Testis (tissue), 2 donors: ENCODE measurements at regions not wholly inside any gene's neighbourhood (a gene's known extent, or its start where the extent isn't known, plus 50 kb on each side); places are given as distances from the start of the nearest gene placed in this dataset.

ENCODE experiments used
- POLR2A ChIP-seq: fragments of 450-650 bp; IDR thresholded peaks from one replicate; pipeline ENCODE4 v1.6.1; 2017; ENCODE audit warnings: antibody characterized with exemption, mild to moderate bottlenecking, moderate library complexity
- TF ChIP-seq, protein P1 (sequence below), 3 experiments: fragments of 450-650 bp in 2 of 3; fragments of 200-600 bp in 1 of 3; sonication (generic) in 1 of 3; IDR thresholded peaks; one replicate each; pipeline ENCODE4 v1.5.1; 2016 to 2019; ENCODE audit warnings: antibody characterized with exemption in 3 of 3, mild to moderate bottlenecking in 2 of 3, moderate library complexity in 1 of 3

- TF ChIP-seq, protein P1, sequence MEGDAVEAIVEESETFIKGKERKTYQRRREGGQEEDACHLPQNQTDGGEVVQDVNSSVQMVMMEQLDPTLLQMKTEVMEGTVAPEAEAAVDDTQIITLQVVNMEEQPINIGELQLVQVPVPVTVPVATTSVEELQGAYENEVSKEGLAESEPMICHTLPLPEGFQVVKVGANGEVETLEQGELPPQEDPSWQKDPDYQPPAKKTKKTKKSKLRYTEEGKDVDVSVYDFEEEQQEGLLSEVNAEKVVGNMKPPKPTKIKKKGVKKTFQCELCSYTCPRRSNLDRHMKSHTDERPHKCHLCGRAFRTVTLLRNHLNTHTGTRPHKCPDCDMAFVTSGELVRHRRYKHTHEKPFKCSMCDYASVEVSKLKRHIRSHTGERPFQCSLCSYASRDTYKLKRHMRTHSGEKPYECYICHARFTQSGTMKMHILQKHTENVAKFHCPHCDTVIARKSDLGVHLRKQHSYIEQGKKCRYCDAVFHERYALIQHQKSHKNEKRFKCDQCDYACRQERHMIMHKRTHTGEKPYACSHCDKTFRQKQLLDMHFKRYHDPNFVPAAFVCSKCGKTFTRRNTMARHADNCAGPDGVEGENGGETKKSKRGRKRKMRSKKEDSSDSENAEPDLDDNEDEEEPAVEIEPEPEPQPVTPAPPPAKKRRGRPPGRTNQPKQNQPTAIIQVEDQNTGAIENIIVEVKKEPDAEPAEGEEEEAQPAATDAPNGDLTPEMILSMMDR (IDR thresholded peaks at IDR 0.05) = no peak
- TF ChIP-seq POLR2A = no peak
Observed at GRCh38 chr2:43098539-43098938, 127.9 kb downstream of the ZFP36L2 start.
